ENCODE measurements at regions not wholly inside any gene's neighbourhood (a gene's known extent, or its start where the extent isn't known, plus 50 kb on each side); places are given as distances from the start of the nearest gene placed in this dataset.

GRCh38 chr2:12932192-12932591 lies 215.5 kb downstream of the TRIB2 start:
- DNase-seq = no peak

GRCh38 chr2:12934146-12934756 lies 217.5 kb downstream of the TRIB2 start:
- DNase-seq = no peak

GRCh38 chr2:12935222-12935621 lies 218.5 kb downstream of the TRIB2 start:
- DNase-seq = no peak

- no peak for DNase-seq
Observed at GRCh38 chr2:12935796-12936195, 219.1 kb downstream of the TRIB2 start.

GRCh38 chr2:12941203-12941602 lies 224.5 kb downstream of the TRIB2 start:
- DNase-seq = no peak

GRCh38 chr2:12948231-12948960 lies 231.7 kb downstream of the TRIB2 start:
- no peak for DNase-seq

GRCh38 chr2:12948961-12949353 lies 232.2 kb downstream of the TRIB2 start:
- DNase-seq = no peak

GRCh38 chr2:12949406-12949805 lies 232.7 kb downstream of the TRIB2 start:
- DNase-seq = no peak

- no peak for DNase-seq
Observed at GRCh38 chr2:12950174-12950573, 233.4 kb downstream of the TRIB2 start.

GRCh38 chr2:12950957-12951656 lies 234.4 kb downstream of the TRIB2 start:
- DNase-seq = no peak

GRCh38 chr2:12951657-12951973 lies 234.9 kb downstream of the TRIB2 start:
- DNase-seq = no peak

GRCh38 chr2:12953596-12953995 lies 236.9 kb downstream of the TRIB2 start:
- DNase-seq = no peak

GRCh38 chr2:12955864-12956263 lies 239.1 kb downstream of the TRIB2 start:
- no peak for DNase-seq

GRCh38 chr2:12957251-12957650 lies 240.5 kb downstream of the TRIB2 start:
- no peak for DNase-seq

- DNase-seq = no peak
Observed at GRCh38 chr2:12959935-12960334, 243.2 kb downstream of the TRIB2 start.

- DNase-seq = no peak
Observed at GRCh38 chr2:12960671-12961070, 243.9 kb downstream of the TRIB2 start.

GRCh38 chr2:12964904-12965539 lies 248.3 kb downstream of the TRIB2 start:
- no peak for DNase-seq

- DNase-seq = peak; percentile 49
Observed at GRCh38 chr2:12965540-12966269, 249.0 kb downstream of the TRIB2 start.

- DNase-seq = no peak
Observed at GRCh38 chr2:12967804-12968203, 251.1 kb downstream of the TRIB2 start.

- no peak for DNase-seq
Observed at GRCh38 chr2:12968399-12968798, 251.7 kb downstream of the TRIB2 start.

- no peak for DNase-seq
Observed at GRCh38 chr2:12970861-12971260, 254.1 kb downstream of the TRIB2 start.

- DNase-seq = no peak
Observed at GRCh38 chr2:12971581-12972365, 255.0 kb downstream of the TRIB2 start.
